GM18909 (cell line): ENCODE measurements at regions not wholly inside any gene's neighbourhood (a gene's known extent, or its start where the extent isn't known, plus 50 kb on each side); places are given as distances from the start of the nearest gene placed in this dataset.

Experiments used
- ATAC-seq: cut with Tn5 transposase; IDR thresholded peaks from one replicate; pipeline ENCODE4 v1.9.1; 2021; ENCODE audit warnings: mild to moderate bottlenecking; ENCODE audit not compliant: unreplicated experiment, poor library complexity

DNA sequence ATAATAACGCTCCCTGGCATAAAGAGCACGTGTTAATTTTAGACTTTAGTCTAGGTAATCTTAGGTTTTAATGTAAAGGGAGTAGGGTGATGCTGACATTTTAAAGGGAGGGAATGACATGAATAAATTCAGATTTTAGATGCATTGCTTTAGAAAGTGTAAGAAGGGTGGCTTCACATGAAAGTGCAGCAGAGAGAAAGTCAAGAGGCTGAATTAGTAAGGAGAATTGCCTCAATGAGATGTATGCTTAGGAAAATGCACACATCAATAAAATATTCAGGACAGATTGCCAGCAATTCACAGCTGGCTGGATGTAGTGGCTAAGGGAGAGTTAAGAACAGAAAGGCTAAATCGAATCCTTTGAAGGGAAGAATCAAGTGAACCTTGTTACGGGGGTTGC is 165.5 kb upstream of the CDH19 start:
- no peak for ATAC-seq

DNA sequence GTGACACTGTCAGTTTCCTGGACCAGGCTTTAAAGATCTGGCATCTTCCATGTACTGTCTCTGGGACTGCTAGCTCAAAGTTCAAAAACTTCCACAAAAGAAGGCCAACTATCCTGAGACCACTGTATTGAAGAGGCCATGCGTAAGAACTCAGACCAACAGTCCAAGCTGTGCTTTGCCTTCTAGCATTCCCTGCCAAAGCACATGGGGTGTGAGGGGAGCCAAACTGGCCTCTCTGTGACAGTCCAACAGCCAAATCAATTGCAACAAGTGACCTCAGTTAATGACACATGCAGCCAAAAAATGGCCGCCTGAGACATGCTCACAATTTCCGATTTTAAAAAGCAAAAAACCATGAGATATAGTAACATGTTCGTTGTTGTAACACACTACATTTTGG is 160.3 kb upstream of the CDH19 start:
- no peak for ATAC-seq

DNA sequence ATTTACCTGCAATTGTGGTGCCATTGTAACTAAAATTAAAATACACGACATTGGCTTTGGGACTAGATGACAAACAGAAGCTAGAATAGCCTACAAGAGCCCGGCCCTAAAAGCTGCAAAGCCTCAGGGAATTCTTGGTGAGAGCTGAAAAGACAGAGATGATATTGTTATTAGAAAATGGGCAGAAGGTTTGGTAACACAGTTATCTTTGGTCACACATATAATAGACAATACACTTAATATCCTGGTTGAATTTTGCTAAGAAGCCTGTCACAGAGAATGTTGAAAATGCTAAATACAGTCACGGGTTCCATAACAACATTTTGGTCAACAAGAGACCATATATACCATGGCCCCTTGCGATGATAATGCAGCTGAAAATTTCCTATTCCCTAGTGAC is 157.3 kb upstream of the CDH19 start:
- ATAC-seq: no peak

DNA sequence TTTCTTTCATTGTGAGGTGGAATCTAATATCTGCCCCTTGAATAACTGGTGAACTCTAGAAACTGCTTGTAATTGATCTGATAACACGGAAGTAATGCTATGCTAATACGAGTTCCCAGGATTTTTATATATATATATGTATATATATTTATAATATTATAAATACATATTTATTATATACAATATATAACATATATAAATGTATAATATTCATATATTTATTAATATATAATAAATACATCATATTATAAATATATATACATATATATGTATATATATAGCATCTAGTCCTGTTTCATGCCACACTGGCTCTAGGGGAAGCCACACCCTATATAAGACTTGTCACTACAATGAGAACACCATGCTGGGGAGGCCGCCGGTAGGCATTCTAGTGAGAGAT is 156.7 kb upstream of the CDH19 start:
- ATAC-seq: no peak

DNA sequence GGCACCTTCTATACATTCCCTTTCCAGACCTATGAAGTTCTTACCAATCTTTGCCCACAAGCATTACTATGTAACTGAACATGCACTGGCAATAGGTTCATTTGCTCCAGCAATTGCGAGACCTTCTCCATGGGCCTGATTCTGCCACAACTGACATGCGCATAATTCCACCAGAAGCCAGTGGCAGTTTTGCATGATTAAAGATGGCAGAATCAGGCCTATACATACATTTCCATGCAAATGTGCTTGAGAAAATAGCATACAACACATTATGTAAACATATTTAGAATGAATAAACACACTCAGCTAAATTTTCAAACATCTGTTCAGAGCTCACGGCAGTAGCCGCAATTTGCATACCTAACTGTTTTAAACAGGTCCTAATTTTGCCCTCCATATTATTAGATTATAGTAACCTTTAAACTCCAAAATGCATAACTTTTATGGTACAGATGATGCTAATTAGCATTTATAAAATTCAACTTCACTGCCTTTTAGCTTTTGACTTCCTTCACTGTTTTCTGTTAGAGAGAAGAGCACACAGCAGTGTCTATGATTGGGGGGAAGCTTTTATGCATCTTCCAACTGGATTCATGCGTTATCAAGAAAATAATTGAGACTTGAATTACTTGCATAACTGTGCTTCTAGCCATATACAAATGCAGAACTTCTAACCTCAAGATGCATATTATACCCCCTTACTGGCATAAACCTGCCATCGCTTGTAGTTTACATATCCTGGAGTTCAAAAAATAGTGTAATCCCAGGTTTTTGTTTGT is 155.3 kb upstream of the CDH19 start:
- no peak for ATAC-seq

DNA sequence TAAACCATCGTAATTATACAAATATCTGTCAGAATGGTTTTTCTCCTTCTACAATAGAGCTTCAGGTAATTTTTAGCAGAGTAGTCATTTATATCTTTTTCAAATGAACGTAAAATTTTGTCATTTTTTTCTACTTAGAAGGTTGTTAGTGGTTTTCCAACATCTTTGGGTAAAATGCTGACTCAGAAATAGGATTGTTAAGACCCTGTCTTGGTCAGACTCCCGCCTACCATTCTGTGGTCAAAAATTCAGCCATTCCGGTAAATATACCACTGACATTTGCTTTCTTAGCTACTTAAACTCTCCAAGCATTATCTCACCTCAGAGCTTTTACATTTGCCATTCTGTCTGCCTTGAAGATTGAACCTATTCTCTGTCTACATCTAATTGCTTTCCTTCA is 154.1 kb upstream of the CDH19 start:
- no peak for ATAC-seq

DNA sequence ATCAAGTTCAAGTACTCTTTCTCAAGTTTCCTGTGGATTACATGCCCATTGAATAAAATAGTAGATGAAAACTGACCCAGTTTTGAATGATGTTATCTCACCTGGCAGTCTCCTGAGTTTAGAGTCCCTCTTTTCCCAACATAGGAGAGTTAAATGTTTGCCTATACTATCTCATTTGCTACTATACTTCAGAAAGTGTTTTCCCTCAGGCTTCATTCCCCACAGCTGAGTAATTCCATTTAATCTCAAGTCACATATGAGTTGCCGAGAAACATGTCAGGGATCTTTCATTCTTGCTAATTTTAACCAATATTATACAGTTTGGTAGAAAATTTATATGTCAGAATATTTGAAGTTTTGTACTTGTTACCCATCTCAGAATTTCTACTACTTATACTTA is 150.4 kb upstream of the CDH19 start:
- ATAC-seq: no peak

DNA sequence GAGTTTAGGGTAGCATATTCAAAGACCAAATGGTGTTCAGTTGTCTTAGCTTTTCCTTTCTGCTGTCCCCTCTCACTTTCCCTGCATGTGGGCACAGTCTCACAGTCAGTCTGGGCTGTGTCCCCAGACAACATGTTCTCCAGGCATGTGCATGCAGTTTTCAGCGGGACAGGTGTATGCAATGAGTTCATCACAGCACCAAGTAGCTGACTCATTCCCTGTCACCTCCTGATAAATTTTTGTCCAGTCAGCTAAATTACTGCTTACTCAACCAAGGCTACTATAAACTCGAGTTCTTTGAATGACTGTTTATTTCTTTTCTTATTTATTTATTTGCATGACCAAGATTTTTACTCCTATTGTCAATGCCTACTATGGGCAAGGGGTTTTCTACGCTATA is 148.8 kb upstream of the CDH19 start:
- ATAC-seq: no peak

DNA sequence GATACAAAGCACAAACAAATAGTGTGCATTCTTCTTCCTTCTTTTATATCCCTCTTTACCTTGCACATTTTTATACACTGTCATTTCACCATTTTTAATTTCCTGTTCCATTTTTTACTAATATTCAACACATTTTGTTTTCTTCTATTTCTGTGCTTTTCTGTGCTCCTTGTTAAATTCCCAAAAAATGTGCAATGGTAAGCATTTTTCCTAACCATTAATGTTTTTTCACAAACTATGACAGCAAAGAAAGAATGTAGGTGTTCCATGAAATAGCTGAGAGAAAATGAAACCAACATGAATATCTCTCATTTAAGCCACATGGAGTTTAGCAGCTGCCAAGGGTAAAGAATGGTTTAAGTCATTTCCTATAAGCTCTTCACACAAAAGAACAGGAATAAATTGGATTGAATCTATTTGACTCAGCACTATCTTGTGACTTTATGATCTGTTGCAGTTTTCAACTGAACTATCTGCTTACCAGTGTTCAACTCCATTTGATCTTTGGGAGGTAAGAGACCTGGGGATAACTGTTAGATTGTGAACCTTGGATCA is 145.7 kb upstream of the CDH19 start:
- no peak for ATAC-seq

DNA sequence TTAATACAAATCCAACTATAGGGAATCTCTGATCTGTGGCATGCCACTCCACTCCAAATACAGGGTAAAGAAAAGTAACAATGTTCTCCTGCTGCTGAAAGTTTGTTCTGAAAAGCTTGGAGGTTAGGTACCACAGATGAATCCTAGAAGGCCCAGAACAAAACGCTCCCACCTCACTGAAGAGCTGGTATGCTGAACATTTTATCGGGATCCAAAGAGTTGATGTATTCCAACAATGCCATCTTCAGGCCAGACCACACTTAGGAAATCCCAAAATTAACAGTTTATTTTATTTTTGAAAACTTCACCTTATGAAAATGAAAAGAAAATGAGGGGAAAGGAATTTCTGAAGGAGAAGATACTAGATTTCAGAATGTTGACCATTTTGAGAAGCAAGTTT is 145.1 kb upstream of the CDH19 start:
- ATAC-seq: no peak

DNA sequence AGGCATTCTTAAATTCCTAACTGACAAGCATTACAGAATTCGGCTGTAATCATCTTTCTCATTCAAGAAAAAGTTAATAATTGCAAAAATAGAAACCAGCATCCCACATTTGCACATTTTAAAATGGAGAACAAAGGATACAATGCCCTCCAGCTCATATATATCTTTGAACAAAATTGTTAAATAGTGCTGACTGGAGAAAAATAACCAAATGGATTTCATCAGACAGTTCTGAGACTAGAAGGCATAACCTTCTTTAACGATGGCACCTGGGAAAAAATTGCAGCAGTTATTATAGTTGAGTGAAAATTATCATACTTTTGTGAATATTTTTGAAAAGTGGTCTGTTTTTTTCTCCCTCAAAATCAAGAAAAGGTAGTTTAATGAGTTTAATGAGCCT is 138.9 kb upstream of the CDH19 start:
- no peak for ATAC-seq

DNA sequence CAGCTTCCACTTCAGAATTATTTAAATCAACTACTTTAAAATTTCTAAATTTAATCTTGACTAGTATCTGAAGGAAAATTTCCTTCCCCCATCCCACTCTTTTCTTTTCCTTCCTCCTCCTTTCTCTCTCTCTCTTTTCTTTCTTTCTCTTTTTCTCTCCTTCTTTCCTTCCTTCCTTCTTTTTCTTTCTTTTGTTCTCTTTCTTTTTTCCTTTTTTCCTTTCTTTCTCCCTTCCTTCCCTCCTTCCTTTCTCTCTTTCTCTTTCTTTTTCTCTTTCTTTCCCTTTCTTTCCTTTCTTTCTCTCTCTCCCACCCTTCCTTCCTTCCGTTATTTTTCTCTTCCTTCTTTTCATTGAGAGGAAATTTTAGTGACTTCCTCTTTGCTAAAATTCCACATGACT is 132.0 kb upstream of the CDH19 start:
- ATAC-seq: no peak

DNA sequence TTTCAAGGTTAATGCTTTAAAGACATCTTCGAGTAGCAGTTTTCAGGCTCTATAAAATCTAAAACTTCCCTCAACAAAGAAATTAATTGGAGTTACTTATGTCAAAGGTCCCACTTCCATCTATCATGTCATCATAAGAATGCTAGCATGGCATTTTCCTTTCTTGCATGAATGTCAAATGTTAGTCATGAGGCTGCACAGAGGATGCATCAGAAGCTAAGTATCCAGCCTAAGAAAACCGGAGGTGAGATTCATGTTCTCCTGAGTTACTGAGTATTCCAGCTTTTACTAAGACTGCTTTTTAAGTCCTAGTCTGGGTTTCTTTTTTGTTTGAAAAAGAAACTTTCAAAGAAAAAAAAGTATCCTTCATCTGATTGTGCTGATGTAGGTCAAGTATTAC is 130.6 kb upstream of the CDH19 start:
- no peak for ATAC-seq

DNA sequence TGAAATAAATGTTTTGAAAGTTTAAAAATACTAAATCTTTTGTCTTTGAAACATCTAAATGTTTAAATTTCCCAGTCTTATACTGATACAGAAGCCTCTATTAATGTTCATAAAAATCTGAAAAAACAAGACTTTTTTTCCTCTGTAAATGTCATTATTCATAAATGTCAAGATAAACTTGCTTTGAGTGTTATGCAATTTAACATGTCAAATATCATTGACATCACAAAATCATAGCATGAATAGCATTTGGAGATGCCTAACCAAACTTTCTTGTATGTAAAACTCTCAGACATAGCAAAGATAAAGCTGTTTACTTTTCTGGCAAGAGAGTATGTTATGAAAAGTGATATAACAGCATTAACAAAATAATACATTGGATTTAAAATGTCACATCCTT is 128.0 kb upstream of the CDH19 start:
- ATAC-seq: no peak

DNA sequence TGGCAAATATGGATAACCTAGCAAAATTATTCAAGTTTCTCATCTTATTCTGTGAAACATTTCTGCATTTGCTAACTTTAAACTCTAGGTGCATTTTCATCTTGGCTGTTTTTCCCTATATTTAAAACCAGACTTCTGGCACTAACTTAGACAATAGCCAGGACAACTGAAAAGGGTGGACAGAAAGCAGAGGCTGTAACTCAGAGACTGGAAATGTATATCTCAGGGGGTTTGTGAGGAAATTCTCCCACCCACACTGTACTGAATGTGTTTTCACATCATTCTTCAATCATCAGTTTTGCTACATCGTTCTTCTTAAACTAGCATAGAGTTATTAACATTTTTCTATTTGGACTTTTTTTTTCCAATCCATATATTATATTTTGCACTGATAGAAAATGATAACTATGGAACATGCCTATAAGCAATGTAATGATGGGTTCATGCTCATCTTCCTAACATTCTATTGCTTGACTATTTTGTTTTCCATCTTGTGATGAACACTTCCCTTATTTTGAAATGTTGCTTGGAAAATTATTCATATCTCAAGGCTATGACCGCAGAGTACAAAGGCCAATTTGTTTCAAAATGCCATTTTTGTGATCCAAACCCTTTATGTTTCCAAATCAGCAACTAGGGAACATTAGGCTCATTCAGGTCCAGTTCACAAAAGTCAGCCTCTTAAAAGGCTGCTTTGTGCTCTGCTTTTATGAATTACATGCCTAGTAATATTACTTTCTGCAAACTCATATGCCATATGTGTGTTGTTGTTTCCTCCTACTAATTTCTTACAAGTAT is 125.8 kb upstream of the CDH19 start:
- ATAC-seq: no peak

DNA sequence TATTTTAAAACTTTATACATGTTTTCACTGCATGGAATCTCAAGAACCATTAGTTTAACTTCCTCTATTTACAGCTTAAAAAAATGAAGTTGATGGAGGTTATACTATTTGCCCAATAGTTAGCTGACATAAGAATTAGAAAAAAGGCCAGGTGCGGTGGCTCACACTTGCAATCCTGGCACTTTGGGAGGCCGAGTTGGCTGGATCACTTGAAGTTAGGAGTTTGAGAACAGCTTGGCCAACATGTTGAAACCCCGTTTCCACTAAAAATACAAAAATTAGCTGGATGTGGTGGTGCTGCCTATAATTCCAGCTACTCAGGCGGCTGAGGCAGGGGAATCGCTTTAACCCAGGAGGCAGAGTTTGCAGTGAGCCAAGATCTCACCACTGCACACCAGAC is 125.1 kb upstream of the CDH19 start:
- ATAC-seq: no peak

DNA sequence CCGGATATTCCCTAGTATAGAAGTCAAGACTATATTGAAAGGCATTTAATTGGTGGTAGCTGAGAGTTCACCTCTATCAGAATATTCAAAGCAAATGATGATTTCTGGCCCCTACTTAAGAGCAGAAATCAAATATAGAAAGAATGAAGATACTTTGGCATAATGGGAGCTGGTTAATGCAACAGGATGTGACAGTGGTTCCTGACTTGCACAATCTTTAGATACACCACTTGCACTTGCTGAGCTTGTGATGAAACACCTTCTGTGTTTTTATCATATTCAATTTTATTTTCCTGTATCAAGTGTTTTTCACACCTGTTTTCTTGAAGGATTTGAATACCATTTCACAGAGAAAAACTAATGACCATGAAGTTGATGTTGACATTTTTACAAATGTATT is 124.1 kb upstream of the CDH19 start:
- ATAC-seq: no peak

DNA sequence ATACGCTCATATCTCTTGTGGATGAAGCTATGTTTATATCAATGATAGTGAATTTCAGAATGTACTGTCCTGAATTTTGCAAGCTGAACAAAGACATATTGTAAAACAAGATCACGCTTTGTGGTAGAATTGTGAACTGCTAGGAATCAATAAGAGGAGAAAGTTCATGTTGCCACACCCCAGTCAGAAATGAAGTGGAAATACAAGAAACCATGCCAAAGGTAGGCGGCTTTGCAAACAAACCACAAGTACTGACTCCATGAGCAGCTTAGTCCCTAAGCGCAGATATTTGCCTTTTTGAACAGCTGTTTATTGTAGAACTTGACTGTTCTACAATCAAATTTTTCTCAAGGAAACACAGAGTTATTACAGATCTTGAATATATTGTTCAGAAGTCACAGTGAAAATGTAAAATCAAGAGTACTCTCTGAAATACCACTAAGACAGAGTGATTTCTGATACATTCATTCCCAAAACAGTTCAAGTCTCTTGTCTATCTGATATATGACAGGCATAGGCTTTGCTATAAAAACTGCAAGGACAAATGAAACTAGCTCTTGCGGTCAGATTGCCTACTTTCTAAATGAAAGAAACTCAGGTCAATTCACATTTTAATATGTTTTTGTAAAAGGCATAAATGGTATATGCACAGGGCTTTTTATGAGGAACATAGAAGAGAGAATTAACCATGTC is 120.9 kb upstream of the CDH19 start:
- no peak for ATAC-seq

DNA sequence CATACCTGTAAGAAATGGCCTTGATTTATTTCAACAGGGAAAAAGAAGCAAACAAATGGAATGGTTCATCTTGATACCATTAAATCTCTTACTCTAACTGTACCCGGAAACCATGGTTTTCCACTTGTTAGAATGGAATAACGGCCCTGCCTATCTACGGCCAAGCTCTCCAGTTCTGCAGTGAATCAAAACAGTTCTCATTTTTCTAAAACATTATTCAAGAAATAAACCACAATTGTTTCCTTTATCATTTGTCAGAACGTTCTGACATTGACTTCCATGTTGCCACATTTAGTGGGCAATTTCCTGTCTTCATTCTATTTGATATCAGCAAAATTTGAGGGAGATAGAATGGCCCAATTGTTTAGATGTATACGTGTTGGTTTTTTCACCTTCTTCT is 118.8 kb upstream of the CDH19 start:
- ATAC-seq: no peak

DNA sequence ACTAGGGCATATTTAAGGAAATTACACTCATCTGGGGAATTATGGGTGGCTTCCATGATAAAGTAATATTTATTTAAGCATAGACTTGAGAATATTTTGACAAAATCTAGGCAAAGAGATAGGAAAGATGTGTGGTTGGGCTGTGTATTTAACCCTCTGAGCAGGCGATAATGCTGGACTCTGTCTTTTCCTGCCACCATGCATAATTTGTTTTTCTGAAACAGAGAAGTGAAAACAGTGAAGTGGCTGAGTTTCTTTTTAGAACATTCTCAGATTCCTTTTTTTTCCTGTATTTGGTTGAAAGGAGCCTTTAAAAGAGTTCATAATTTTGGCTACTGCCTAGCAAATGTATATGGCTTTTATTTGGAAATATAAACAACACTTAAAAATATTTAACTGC is 104.8 kb upstream of the CDH19 start:
- ATAC-seq: no peak

DNA sequence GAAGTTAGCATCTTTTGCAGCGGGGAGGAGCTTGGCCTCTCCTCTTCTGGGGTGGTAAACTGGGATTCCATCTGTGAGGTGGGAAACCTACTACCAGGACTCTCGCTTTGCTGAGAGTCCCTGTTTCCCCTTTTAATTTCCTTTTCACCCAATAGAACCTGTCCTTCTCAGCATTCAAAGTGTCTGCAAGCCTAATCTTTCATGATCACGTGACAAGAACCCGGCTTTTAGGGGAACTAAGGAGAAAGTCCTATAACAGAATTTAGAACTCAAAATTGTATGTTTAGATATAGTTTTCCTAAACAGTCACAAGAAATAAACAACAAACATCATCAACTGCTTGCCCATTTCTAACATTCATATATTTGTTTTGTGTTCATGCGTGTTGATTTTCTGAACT is 103.6 kb upstream of the CDH19 start:
- no peak for ATAC-seq
